ENCODE measurements at regions not wholly inside any gene's neighbourhood (a gene's known extent, or its start where the extent isn't known, plus 50 kb on each side); places are given as distances from the start of the nearest gene placed in this dataset.

DNA sequence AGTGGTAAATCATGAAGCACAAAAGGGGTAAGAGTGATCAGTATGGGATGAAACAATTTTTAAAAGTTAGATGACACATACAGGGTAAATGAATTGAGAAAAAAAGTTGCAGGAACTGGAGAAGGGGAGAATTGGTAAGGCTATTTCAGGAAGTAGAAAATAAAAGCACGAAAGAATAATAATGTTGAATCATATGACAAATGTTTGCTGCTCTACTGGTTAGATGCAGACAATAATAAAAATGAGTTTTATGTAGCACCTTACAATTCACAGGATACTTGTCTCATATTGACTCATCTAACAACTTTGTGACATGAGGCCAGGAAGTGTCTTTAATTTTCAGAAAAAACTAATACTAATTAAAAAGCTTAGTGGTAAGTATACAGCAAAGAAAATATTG lies 566.5 kb upstream of the MARCKS start:
- no peak for TF ChIP-seq POLR2A (IDR thresholded peaks at IDR 0.05)
- TF ChIP-seq, protein P1, sequence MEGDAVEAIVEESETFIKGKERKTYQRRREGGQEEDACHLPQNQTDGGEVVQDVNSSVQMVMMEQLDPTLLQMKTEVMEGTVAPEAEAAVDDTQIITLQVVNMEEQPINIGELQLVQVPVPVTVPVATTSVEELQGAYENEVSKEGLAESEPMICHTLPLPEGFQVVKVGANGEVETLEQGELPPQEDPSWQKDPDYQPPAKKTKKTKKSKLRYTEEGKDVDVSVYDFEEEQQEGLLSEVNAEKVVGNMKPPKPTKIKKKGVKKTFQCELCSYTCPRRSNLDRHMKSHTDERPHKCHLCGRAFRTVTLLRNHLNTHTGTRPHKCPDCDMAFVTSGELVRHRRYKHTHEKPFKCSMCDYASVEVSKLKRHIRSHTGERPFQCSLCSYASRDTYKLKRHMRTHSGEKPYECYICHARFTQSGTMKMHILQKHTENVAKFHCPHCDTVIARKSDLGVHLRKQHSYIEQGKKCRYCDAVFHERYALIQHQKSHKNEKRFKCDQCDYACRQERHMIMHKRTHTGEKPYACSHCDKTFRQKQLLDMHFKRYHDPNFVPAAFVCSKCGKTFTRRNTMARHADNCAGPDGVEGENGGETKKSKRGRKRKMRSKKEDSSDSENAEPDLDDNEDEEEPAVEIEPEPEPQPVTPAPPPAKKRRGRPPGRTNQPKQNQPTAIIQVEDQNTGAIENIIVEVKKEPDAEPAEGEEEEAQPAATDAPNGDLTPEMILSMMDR (IDR thresholded peaks at IDR 0.05): no peak
- TF ChIP-seq POLR2AphosphoS5 (IDR thresholded peaks at IDR 0.05): no peak
